Large intestine (tissue), 3 donors: ENCODE measurements at regions not wholly inside any gene's neighbourhood (a gene's known extent, or its start where the extent isn't known, plus 50 kb on each side); places are given as distances from the start of the nearest gene placed in this dataset.

Experiments used
- DNase-seq, 2 donors: peaks; one replicate each; pipeline versions ENCODE4 v3.0.0 to v3.0.0-alpha.2; 2013
- H3K27ac ChIP-seq: one replicate; pipeline ENCODE4 v1.5.1; 2013; ENCODE audit warnings: low read length
- H3K27me3 ChIP-seq: 2 replicates; pipeline ENCODE4 v1.6.1; 2013; ENCODE audit warnings: low read length; ENCODE audit not compliant: control insufficient read depth, insufficient read depth
- H3K36me3 ChIP-seq: 2 replicates; pipeline ENCODE4 v1.6.1; 2013; ENCODE audit warnings: low read length; ENCODE audit not compliant: control insufficient read depth, insufficient read depth
- H3K4me1 ChIP-seq: one replicate; pipeline ENCODE4 v1.6.1; 2013; ENCODE audit warnings: low read length; ENCODE audit not compliant: control insufficient read depth, insufficient read depth
- H3K4me3 ChIP-seq: one replicate; pipeline ENCODE4 v1.5.1; 2013; ENCODE audit warnings: low read length
- H3K9me3 ChIP-seq: one replicate; pipeline ENCODE4 v1.6.1; 2013; ENCODE audit warnings: mild to moderate bottlenecking, low read depth, low read length, moderate library complexity; ENCODE audit not compliant: control insufficient read depth
- WGBS: methylation state at CpG from one replicate; pipeline ENCODE4 v1.1.5; 2013; ENCODE audit warnings: low lambda C conversion rate; ENCODE audit not compliant: insufficient coverage; 5-methylcytosine and 5-hydroxymethylcytosine counted together

- Histone ChIP-seq H3K4me1 (peaks cover 3% of the 10 kb centered on the region), H3K36me3 (no peaks in the 10 kb centered on the region), H3K27ac (no peak overlapping the region), H3K27me3 (no peaks in the 10 kb centered on the region), H3K4me3 (no peak overlapping the region), H3K9me3 (no peaks in the 10 kb centered on the region)
- DNase-seq: no peak
- 100% methylated on average over 1 of the region's 2 CpGs for WGBS
Measured at GRCh38 chr12:92300777-92301176, 155.1 kb upstream of the BTG1 start.

GRCh38 chr12:92299744-92300143 lies 154.1 kb upstream of the BTG1 start:
- no peak for DNase-seq
- no peaks in the 10 kb centered on the region for H3K27me3 ChIP-seq
- H3K4me3 ChIP-seq: no peak overlapping the region
- no peaks in the 10 kb centered on the region for H3K36me3 ChIP-seq
- WGBS: 57% methylated on average over 2 of the region's 3 CpGs
- no peaks in the 10 kb centered on the region for H3K9me3 ChIP-seq
- peaks cover 3% of the 10 kb centered on the region for H3K4me1 ChIP-seq
- no peak overlapping the region for H3K27ac ChIP-seq

- H3K36me3 ChIP-seq: no peaks in the 10 kb centered on the region
- H3K27me3 ChIP-seq: no peaks in the 10 kb centered on the region
- no peaks in the 10 kb centered on the region for H3K9me3 ChIP-seq
- no peak overlapping the region for H3K27ac ChIP-seq
- WGBS: no CpG with 5 or more reads among the region's 2 CpGs
- no peak for DNase-seq
- H3K4me1 ChIP-seq: peaks cover 3% of the 10 kb centered on the region
- no peak overlapping the region for H3K4me3 ChIP-seq
Measured at GRCh38 chr12:92299344-92299743, 153.7 kb upstream of the BTG1 start.

- Histone ChIP-seq H3K27me3 (no peaks in the 10 kb centered on the region), H3K36me3 (no peaks in the 10 kb centered on the region), H3K4me1 (peaks cover 3% of the 10 kb centered on the region), H3K9me3 (no peaks in the 10 kb centered on the region), H3K27ac (no peak overlapping the region), H3K4me3 (no peak overlapping the region)
- peak; percentile 61 to 78 for DNase-seq
- WGBS: 74% methylated on average over 3 of the region's 8 CpGs
Measured at GRCh38 chr12:92297932-92298696, 152.5 kb upstream of the BTG1 start.

- DNase-seq: no peak
- Histone ChIP-seq H3K36me3 (no peaks in the 10 kb centered on the region), H3K4me3 (no peak overlapping the region), H3K9me3 (no peaks in the 10 kb centered on the region), H3K27ac (no peak overlapping the region), H3K27me3 (no peaks in the 10 kb centered on the region), H3K4me1 (peaks cover 3% of the 10 kb centered on the region)
- WGBS: no CpG with 5 or more reads among the region's 4 CpGs
Measured at GRCh38 chr12:92297405-92297804, 151.8 kb upstream of the BTG1 start.

GRCh38 chr12:92295523-92295922 lies 149.9 kb upstream of the BTG1 start:
- H3K27ac ChIP-seq: no peak overlapping the region
- no peak overlapping the region for H3K4me3 ChIP-seq
- peaks cover 3% of the 10 kb centered on the region for H3K4me1 ChIP-seq
- H3K27me3 ChIP-seq: no peaks in the 10 kb centered on the region
- no peaks in the 10 kb centered on the region for H3K9me3 ChIP-seq
- no peaks in the 10 kb centered on the region for H3K36me3 ChIP-seq
- no peak for DNase-seq
- WGBS: no CpG with 5 or more reads among the region's 3 CpGs

- H3K27me3 ChIP-seq: no peaks in the 10 kb centered on the region
- H3K36me3 ChIP-seq: no peaks in the 10 kb centered on the region
- no peak overlapping the region for H3K4me3 ChIP-seq
- H3K4me1 ChIP-seq: peaks cover 3% of the 10 kb centered on the region
- DNase-seq: no peak
- WGBS: 93% methylated on average over 2 of the region's 4 CpGs
- no peaks in the 10 kb centered on the region for H3K9me3 ChIP-seq
- H3K27ac ChIP-seq: no peak overlapping the region
Measured at GRCh38 chr12:92294676-92295440, 149.2 kb upstream of the BTG1 start.

- Histone ChIP-seq H3K27me3 (no peaks in the 10 kb centered on the region), H3K27ac (no peak overlapping the region), H3K36me3 (no peaks in the 10 kb centered on the region), H3K4me3 (no peak overlapping the region), H3K4me1 (no peaks in the 10 kb centered on the region), H3K9me3 (no peaks in the 10 kb centered on the region)
- no peak for DNase-seq
- WGBS: no CpG with 5 or more reads among the region's 4 CpGs
Measured at GRCh38 chr12:92292016-92292415, 146.4 kb upstream of the BTG1 start.

GRCh38 chr12:92290886-92291285 lies 145.2 kb upstream of the BTG1 start:
- DNase-seq: no peak
- H3K4me3 ChIP-seq: no peak overlapping the region
- H3K27me3 ChIP-seq: no peaks in the 10 kb centered on the region
- no peaks in the 10 kb centered on the region for H3K4me1 ChIP-seq
- H3K27ac ChIP-seq: no peak overlapping the region
- WGBS: no CpG with 5 or more reads among the region's 1 CpG
- H3K9me3 ChIP-seq: no peaks in the 10 kb centered on the region
- H3K36me3 ChIP-seq: no peaks in the 10 kb centered on the region

GRCh38 chr12:92290350-92290695 lies 144.7 kb upstream of the BTG1 start:
- Histone ChIP-seq H3K9me3 (no peaks in the 10 kb centered on the region), H3K36me3 (no peaks in the 10 kb centered on the region), H3K4me1 (no peaks in the 10 kb centered on the region), H3K27ac (no peak overlapping the region), H3K27me3 (no peaks in the 10 kb centered on the region), H3K4me3 (no peak overlapping the region)
- DNase-seq: no peak
- WGBS: 100% methylated on average over 1 of the region's 1 CpG
